ENCODE measurements at regions not wholly inside any gene's neighbourhood (a gene's known extent, or its start where the extent isn't known, plus 50 kb on each side); places are given as distances from the start of the nearest gene placed in this dataset.

DNA sequence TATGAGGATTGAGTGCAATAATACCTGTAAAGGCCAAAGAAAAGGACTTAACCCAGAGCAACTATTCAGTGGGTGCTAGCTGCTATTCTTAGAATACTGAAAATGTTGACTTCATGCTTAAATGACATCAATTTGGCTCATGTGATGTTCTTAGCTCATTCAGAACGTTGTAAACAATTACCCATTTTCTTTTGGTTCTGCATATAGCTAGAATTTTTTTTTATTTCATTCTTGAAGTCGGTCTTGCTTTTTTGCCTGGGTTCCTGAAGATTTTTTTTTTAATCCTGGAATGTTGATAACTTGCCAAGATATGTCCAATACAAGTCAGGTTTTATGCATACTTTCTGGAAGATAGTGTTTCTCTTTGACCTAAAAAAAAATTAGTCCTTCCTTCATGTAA lies 772.0 kb downstream of the LTN1 start:
- Histone ChIP-seq H3K4me3 (ENCODE audit: low read depth, low read length) (no peak overlapping the region), H3K27me3 (ENCODE audit: control insufficient read depth, insufficient read depth, low read length) (no peaks in the 10 kb centered on the region), H3K36me3 (ENCODE audit: control insufficient read depth, insufficient read depth, low read length) (no peaks in the 10 kb centered on the region)
- TF ChIP-seq CTCF (IDR thresholded peaks at IDR 0.05; ENCODE audit: insufficient read depth, low read length, severe bottlenecking) = no peak
- FAIRE-seq = no peak
- no peak for DNase-seq (ENCODE audit: low read depth)

DNA sequence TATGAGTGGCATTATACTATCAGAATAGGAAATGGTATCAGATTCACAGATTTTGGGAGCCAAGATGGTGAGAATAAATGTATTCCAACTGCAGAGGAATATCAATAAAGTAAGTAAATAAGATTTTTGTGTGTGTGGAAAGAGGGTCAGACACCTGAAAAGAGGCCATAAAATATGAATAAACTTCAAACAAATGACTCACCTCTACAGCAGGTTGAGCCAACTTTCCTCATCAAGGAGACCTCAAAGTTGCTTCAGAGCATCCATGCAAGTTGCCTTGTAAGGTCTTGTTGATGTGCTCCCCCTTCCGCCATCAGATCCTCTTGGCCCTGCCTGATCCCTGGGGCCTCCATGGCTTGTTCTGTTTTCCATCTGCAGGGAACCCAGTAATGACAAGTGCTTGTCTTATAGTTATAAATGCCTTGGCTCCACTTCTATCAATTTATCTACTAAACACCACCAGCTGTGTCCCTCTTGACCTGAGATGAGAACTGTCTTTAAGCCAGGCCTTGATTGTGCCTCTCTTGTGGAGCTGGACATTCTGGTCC lies 775.6 kb downstream of the LTN1 start:
- no peaks in the 10 kb centered on the region for H3K36me3 ChIP-seq (ENCODE audit: control insufficient read depth, insufficient read depth, low read length)
- FAIRE-seq (no peak), DNase-seq (ENCODE audit: low read depth) (peak; percentile 59)
- no peaks in the 10 kb centered on the region for H3K27me3 ChIP-seq (ENCODE audit: control insufficient read depth, insufficient read depth, low read length)
- no peak for TF ChIP-seq CTCF (IDR thresholded peaks at IDR 0.05; ENCODE audit: insufficient read depth, low read length, severe bottlenecking)
- H3K4me3 ChIP-seq (ENCODE audit: low read depth, low read length) = no peak overlapping the region

- no peaks in the 10 kb centered on the region for H3K27me3 ChIP-seq (ENCODE audit: control insufficient read depth, insufficient read depth, low read length)
- H3K36me3 ChIP-seq (ENCODE audit: control insufficient read depth, insufficient read depth, low read length) = no peaks in the 10 kb centered on the region
- DNase-seq (ENCODE audit: low read depth) (peak; percentile 95), FAIRE-seq (peak; percentile 7)
- TF ChIP-seq CTCF (IDR thresholded peaks at IDR 0.05; ENCODE audit: insufficient read depth, low read length, severe bottlenecking) = no peak
- no peak overlapping the region for H3K4me3 ChIP-seq (ENCODE audit: low read depth, low read length)
Measured at GRCh38 chr21:28215214-28215954, 777.3 kb downstream of the LTN1 start.

DNA sequence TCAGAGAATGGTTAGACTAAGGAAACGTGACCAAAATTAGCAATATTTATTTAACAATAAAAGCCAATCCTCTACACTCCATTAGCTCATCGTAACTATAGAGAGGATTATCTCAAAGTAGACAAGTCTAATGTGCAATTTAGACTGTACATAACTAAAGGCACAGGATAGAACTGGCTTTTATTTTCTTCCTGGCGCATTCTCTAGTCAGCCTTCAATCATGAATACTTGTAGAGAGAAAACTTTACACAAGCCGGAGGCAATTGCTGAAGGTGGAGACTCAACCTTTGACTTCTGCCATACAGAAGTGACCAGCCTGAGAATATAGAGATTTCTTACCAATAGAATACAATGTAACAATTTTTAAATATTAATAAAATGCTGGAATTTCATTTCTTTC lies 777.9 kb downstream of the LTN1 start:
- DNase-seq (ENCODE audit: low read depth) (no peak), FAIRE-seq (no peak)
- no peaks in the 10 kb centered on the region for H3K27me3 ChIP-seq (ENCODE audit: control insufficient read depth, insufficient read depth, low read length)
- H3K4me3 ChIP-seq (ENCODE audit: low read depth, low read length) = no peak overlapping the region
- no peaks in the 10 kb centered on the region for H3K36me3 ChIP-seq (ENCODE audit: control insufficient read depth, insufficient read depth, low read length)
- TF ChIP-seq CTCF (IDR thresholded peaks at IDR 0.05; ENCODE audit: insufficient read depth, low read length, severe bottlenecking) = no peak

DNA sequence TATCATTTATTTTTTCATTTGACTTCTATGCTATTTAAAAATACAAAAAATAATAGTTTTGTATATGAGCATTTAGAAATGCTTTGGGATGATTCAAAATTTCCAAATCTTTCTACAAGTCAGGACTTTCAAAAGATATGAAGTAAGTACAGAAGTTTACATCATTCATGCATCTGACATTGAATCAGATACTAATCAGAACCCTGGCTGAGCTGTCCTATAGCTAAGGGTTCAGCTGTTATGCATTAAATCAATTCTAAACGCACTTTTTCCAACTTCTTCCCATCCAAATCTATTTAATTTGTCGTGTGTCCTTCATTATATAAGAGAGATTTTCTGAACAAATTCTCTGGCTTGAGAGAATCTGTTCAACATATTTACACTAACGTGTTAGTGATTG lies 779.4 kb downstream of the LTN1 start:
- no peak for TF ChIP-seq CTCF (IDR thresholded peaks at IDR 0.05; ENCODE audit: insufficient read depth, low read length, severe bottlenecking)
- H3K36me3 ChIP-seq (ENCODE audit: control insufficient read depth, insufficient read depth, low read length) = no peaks in the 10 kb centered on the region
- H3K4me3 ChIP-seq (ENCODE audit: low read depth, low read length) = no peak overlapping the region
- no peak for DNase-seq (ENCODE audit: low read depth)
- no peak for FAIRE-seq
- H3K27me3 ChIP-seq (ENCODE audit: control insufficient read depth, insufficient read depth, low read length) = no peaks in the 10 kb centered on the region

DNA sequence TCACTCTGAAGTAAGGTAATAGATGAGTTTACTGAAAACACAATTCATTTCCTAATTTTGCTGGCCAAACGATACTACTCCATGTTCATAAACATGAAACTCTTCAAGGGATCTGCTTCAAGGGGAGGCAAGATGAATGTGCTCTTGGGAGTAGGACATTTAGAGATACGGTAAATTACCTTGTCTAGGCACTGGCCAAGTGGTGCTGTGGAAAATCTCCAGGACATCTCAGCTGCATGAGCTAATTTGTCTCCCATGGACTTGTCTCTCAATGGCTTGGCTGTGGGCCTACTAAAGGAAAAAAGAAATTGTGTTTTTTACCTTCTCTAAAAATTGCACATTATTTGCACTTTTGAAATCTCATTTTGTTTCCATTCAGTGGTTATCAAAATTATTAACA lies 780.6 kb downstream of the LTN1 start:
- FAIRE-seq (no peak), DNase-seq (ENCODE audit: low read depth) (no peak)
- Histone ChIP-seq H3K27me3 (ENCODE audit: control insufficient read depth, insufficient read depth, low read length) (no peaks in the 10 kb centered on the region), H3K36me3 (ENCODE audit: control insufficient read depth, insufficient read depth, low read length) (no peaks in the 10 kb centered on the region), H3K4me3 (ENCODE audit: low read depth, low read length) (no peak overlapping the region)
- TF ChIP-seq CTCF (IDR thresholded peaks at IDR 0.05; ENCODE audit: insufficient read depth, low read length, severe bottlenecking) = no peak
